ENCODE measurements at regions not wholly inside any gene's neighbourhood (a gene's known extent, or its start where the extent isn't known, plus 50 kb on each side); places are given as distances from the start of the nearest gene placed in this dataset.
"Not testable (repeated sequence)": the region's sequence is repeated elsewhere in the genome, so short reads cannot be mapped to it uniquely, and the experiment has no call there.

- Histone ChIP-seq H3K9me3 (no peaks in the 10 kb centered on the region), H3K27ac (no peak overlapping the region), H3K27me3 (no peaks in the 10 kb centered on the region), H3K4me1 (no peaks in the 10 kb centered on the region), H3K4me3 (no peak overlapping the region), H3K36me3 (no peaks in the 10 kb centered on the region)
- intact Hi-C loops (cut with DNase I), result no loop called here
- TF ChIP-seq, protein P1, sequence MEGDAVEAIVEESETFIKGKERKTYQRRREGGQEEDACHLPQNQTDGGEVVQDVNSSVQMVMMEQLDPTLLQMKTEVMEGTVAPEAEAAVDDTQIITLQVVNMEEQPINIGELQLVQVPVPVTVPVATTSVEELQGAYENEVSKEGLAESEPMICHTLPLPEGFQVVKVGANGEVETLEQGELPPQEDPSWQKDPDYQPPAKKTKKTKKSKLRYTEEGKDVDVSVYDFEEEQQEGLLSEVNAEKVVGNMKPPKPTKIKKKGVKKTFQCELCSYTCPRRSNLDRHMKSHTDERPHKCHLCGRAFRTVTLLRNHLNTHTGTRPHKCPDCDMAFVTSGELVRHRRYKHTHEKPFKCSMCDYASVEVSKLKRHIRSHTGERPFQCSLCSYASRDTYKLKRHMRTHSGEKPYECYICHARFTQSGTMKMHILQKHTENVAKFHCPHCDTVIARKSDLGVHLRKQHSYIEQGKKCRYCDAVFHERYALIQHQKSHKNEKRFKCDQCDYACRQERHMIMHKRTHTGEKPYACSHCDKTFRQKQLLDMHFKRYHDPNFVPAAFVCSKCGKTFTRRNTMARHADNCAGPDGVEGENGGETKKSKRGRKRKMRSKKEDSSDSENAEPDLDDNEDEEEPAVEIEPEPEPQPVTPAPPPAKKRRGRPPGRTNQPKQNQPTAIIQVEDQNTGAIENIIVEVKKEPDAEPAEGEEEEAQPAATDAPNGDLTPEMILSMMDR (IDR thresholded peaks at IDR 0.05), result no peak
- DNase-seq (no peak), ATAC-seq (no peak)
Observed at GRCh38 chr2:106339609-106340008, 128.6 kb downstream of the RGPD3 start.

GRCh38 chr2:106339132-106339531, 129.1 kb downstream of the RGPD3 start:
- no peaks in the 10 kb centered on the region for H3K27me3 ChIP-seq
- intact Hi-C loops (cut with DNase I), result no loop called here
- no peaks in the 10 kb centered on the region for H3K9me3 ChIP-seq
- H3K4me3 ChIP-seq, result no peak overlapping the region
- H3K27ac ChIP-seq, result no peak overlapping the region
- TF ChIP-seq, protein P1 (IDR thresholded peaks at IDR 0.05), result no peak
- ATAC-seq (no peak), DNase-seq (no peak)
- no peaks in the 10 kb centered on the region for H3K4me1 ChIP-seq
- no peaks in the 10 kb centered on the region for H3K36me3 ChIP-seq

DNA sequence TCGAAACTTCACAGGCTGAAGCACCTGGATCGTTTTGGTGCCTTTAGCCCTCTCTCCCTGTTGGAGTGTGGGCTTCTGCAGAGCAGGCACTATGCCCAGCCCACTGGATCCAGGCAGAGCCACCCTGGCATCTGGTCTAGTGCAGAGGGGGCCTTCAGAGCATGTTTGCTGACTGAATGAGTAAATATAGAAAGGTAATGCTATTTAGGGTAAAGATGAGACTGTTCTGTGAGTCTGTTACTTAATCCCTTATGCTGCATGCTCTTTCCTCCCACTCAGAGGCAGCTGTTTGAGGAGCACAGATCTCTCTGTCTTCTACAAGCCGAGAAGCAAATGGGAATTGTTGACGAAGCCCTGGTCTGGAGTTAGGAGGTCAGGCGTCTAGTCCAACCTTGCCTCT, 130.2 kb downstream of the RGPD3 start:
- intact Hi-C loops (cut with DNase I), result no loop called here
- Histone ChIP-seq H3K27me3 (no peaks in the 10 kb centered on the region), H3K4me1 (no peaks in the 10 kb centered on the region), H3K36me3 (no peaks in the 10 kb centered on the region), H3K27ac (no peak overlapping the region), H3K4me3 (no peak overlapping the region), H3K9me3 (no peaks in the 10 kb centered on the region)
- DNase-seq (no peak), ATAC-seq (no peak)
- TF ChIP-seq, protein P1 (IDR thresholded peaks at IDR 0.05), result no peak

GRCh38 chr2:106336737-106337136, 131.5 kb downstream of the RGPD3 start:
- H3K36me3 ChIP-seq, result no peaks in the 10 kb centered on the region
- no peak for DNase-seq
- H3K27me3 ChIP-seq, result no peaks in the 10 kb centered on the region
- H3K27ac ChIP-seq, result no peak overlapping the region
- ATAC-seq, result no peak
- H3K4me3 ChIP-seq, result no peak overlapping the region
- no peaks in the 10 kb centered on the region for H3K4me1 ChIP-seq
- intact Hi-C loops (cut with DNase I), result no loop called here
- TF ChIP-seq, protein P1 (IDR thresholded peaks at IDR 0.05), result no peak
- H3K9me3 ChIP-seq, result no peaks in the 10 kb centered on the region

DNA sequence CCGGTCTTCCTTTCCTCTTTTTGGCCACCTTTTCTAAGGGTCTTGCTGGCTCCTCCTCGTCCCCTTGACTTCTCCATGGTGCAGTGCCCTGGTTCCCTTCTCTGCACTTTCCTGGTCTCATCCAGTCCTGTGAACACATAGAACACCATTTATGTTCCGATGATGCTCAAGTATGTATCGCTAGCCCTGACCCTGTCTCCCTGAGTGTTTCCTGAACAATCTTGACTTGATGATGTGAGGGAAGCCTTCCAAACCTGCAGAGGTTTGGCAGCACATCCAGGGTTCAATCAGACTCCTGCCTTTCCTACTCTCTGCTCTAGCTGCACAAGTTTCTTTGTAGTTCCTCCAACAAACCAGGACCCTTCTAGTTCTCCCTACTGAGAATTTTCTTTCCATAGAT, 132.1 kb downstream of the RGPD3 start:
- TF ChIP-seq, protein P1 (IDR thresholded peaks at IDR 0.05), result no peak
- Histone ChIP-seq H3K4me3 (no peak overlapping the region), H3K27me3 (no peaks in the 10 kb centered on the region), H3K36me3 (no peaks in the 10 kb centered on the region), H3K4me1 (no peaks in the 10 kb centered on the region), H3K27ac (no peak overlapping the region), H3K9me3 (no peaks in the 10 kb centered on the region)
- intact Hi-C loops (cut with DNase I), result no loop called here
- DNase-seq (no peak), ATAC-seq (no peak)

DNA sequence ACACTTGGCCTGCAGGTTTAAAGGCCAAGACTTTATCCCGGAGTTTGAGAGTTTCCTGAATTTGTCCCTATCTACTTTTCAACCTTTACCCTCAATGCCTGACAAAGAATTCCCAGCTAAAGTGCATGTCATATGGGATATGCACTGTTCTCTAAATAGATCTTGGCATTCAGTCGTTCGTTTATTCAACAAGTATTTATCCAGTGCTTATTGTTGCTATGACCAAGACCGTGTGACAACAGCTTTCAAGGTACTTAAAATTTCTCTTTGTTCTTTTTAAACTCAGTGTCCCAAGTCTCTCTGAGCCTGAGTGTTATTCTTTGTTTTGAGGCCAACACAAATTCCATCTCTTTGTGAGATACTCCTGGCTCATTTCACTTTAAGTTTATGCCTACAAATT, 133.4 kb downstream of the RGPD3 start:
- ATAC-seq, result no peak
- no peak overlapping the region for H3K4me3 ChIP-seq

DNA sequence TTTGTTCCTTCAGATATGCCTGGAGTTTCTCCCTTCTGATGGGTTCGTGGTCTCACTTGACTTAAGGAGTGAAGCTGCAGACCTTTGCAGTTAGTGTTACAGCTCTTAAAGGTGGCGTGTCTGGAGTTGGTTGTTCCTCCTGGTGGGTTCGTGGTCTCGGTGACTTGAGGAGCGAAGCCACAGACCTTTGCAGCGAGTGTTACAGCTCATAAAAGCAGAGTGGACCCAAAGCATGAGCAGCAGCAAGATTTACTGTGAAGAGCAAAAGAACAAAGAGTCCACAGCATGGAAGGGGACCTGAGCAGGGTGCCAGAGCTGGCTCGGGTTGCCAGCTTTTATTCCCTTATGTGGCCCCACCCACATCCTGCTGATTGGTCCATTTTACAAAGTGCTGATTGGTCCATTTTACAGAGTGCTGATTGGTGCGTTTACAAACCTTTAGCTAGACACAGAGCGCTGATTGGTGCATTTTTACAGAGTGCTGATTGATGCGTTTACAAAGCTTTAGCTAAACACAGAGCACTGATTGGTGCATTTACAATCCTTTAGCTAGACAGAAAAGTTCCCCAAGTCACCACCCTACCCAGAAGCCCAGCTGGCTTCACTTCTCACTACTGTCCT, 134.8 kb downstream of the RGPD3 start:
- intact Hi-C loops (cut with DNase I); H3K4me1 ChIP-seq; H3K27ac ChIP-seq; DNase-seq; H3K36me3 ChIP-seq; ATAC-seq; H3K4me3 ChIP-seq; H3K9me3 ChIP-seq; H3K27me3 ChIP-seq: not testable (repeated sequence)

More for the DNA sequence above, 133.4 kb downstream of the RGPD3 start:
- TF ChIP-seq, protein P1 (IDR thresholded peaks at IDR 0.05), result no peak
- no peaks in the 10 kb centered on the region for H3K27me3 ChIP-seq
- H3K27ac ChIP-seq, result no peak overlapping the region
- no peaks in the 10 kb centered on the region for H3K9me3 ChIP-seq
- no peaks in the 10 kb centered on the region for H3K36me3 ChIP-seq
- intact Hi-C loops (cut with DNase I), result no loop called here
- DNase-seq, result no peak
- no peaks in the 10 kb centered on the region for H3K4me1 ChIP-seq
